OCI-LY3 (cell line): ENCODE measurements at regions not wholly inside any gene's neighbourhood (a gene's known extent, or its start where the extent isn't known, plus 50 kb on each side); places are given as distances from the start of the nearest gene placed in this dataset.

Experiments used
- H2AFZ ChIP-seq: fragments of 200-600, 300-600 bp; shearing (Covaris generic); 2 replicates; pipeline ENCODE4 v1.6.0; 2014; ENCODE audit warnings: antibody characterized with exemption, low read depth, low read length
- H3K27ac ChIP-seq: fragments of 200-600, 300-600 bp; sonication (generic); 2 replicates; pipeline ENCODE4 v1.5.1; 2014; ENCODE audit warnings: mild to moderate bottlenecking, low read length, moderate library complexity, mixed read lengths
- H3K27me3 ChIP-seq: fragments of 200-600, 300-600 bp; sonication (generic); 2 replicates; pipeline ENCODE4 v1.6.1; 2014; ENCODE audit warnings: low read depth, low read length, mixed read lengths
- H3K36me3 ChIP-seq: fragments of 200-600, 300-600 bp; sonication (generic); replicated peaks from 2 replicates; pipeline ENCODE3; 2014; ENCODE audit warnings: low read depth, low read length, mixed read lengths
- H3K4me1 ChIP-seq: fragments of 300-600, 200-600 bp; sonication (generic); 2 replicates; pipeline ENCODE4 v1.6.1; 2014; ENCODE audit warnings: low read length, mixed read lengths
- H3K4me2 ChIP-seq: fragments of 200-600, 300-600 bp; sonication (generic); 2 replicates; pipeline ENCODE4 v1.6.1; 2014; ENCODE audit warnings: low read length, mixed read lengths
- H3K4me3 ChIP-seq: fragments of 300-600, 200-600 bp; sonication (generic); 2 replicates; pipeline ENCODE4 v1.5.1; 2014; ENCODE audit warnings: antibody characterized with exemption, mild to moderate bottlenecking, low read length, moderate library complexity
- H3K79me2 ChIP-seq: fragments of 300-600, 200-600 bp; shearing (Covaris generic); 2 replicates; pipeline ENCODE4 v1.6.1; 2014; ENCODE audit warnings: mild to moderate bottlenecking, low read length, mixed read lengths
- H3K9ac ChIP-seq: fragments of 300-600, 200-600 bp; shearing (Covaris generic); 2 replicates; pipeline ENCODE4 v1.6.0; 2014; ENCODE audit warnings: mild to moderate bottlenecking, low read length, moderate library complexity
- H3K9me3 ChIP-seq: fragments of 200-600, 300-600 bp; shearing (Covaris generic); 2 replicates; pipeline ENCODE4 v1.6.1; 2014; ENCODE audit warnings: low read length, mixed read lengths; ENCODE audit not compliant: insufficient read depth
- H4K20me1 ChIP-seq: fragments of 200-600, 300-600 bp; sonication (generic); 2 replicates; pipeline ENCODE4 v1.6.1; 2016; ENCODE audit warnings: low read length, mixed read lengths; ENCODE audit not compliant: insufficient read depth
- CTCF ChIP-seq: fragments of 200-600, 300-600 bp; sonication (generic); IDR thresholded peaks from 2 replicates; pipeline ENCODE4 v1.5.1; 2014; ENCODE audit warnings: antibody characterized with exemption, low read length, low read depth
- EZH2phosphoT487 ChIP-seq: fragments of 200-600 bp; shearing (Covaris generic); IDR thresholded peaks from 2 replicates; pipeline ENCODE4 v1.6.1; 2018; ENCODE audit warnings: antibody characterized with exemption, mixed run types, low read depth

- H3K4me3 ChIP-seq = no peak overlapping the region
- TF ChIP-seq CTCF (no peak), EZH2phosphoT487 (no peak)
- no peaks in the 10 kb centered on the region for H3K36me3 ChIP-seq
- no peak overlapping the region for H3K9ac ChIP-seq
- H3K9me3 ChIP-seq = no peaks in the 10 kb centered on the region
- no peaks in the 10 kb centered on the region for H3K27me3 ChIP-seq
- H3K4me2 ChIP-seq = no peak overlapping the region
- H3K27ac ChIP-seq = no peak overlapping the region
- H4K20me1 ChIP-seq = no peaks in the 10 kb centered on the region
- no peak overlapping the region for H2AFZ ChIP-seq
- H3K4me1 ChIP-seq = no peaks in the 10 kb centered on the region
- H3K79me2 ChIP-seq = no peaks in the 10 kb centered on the region
Measured at GRCh38 chr16:59295474-59295873, 561.4 kb upstream of the GOT2 start.

- no peak overlapping the region for H3K9ac ChIP-seq
- H3K9me3 ChIP-seq = no peaks in the 10 kb centered on the region
- no peaks in the 10 kb centered on the region for H3K79me2 ChIP-seq
- H3K4me3 ChIP-seq = no peak overlapping the region
- H3K36me3 ChIP-seq = no peaks in the 10 kb centered on the region
- H3K4me1 ChIP-seq = no peaks in the 10 kb centered on the region
- no peak overlapping the region for H3K27ac ChIP-seq
- no peak overlapping the region for H3K4me2 ChIP-seq
- TF ChIP-seq EZH2phosphoT487 (no peak), CTCF (no peak)
- no peaks in the 10 kb centered on the region for H4K20me1 ChIP-seq
- no peaks in the 10 kb centered on the region for H3K27me3 ChIP-seq
- H2AFZ ChIP-seq = no peak overlapping the region
Measured at GRCh38 chr16:59290718-59291117, 556.6 kb upstream of the GOT2 start.

GRCh38 chr16:59289151-59289550, 555.0 kb upstream of the GOT2 start:
- TF ChIP-seq EZH2phosphoT487 (no peak), CTCF (no peak)
- Histone ChIP-seq H3K79me2 (no peaks in the 10 kb centered on the region), H3K36me3 (no peaks in the 10 kb centered on the region), H3K4me1 (no peaks in the 10 kb centered on the region), H4K20me1 (no peaks in the 10 kb centered on the region), H3K9me3 (no peaks in the 10 kb centered on the region), H3K4me3 (no peak overlapping the region), H3K4me2 (no peak overlapping the region), H3K27ac (no peak overlapping the region), H2AFZ (no peak overlapping the region), H3K9ac (no peak overlapping the region), H3K27me3 (no peaks in the 10 kb centered on the region)

- no peak overlapping the region for H3K9ac ChIP-seq
- no peaks in the 10 kb centered on the region for H3K79me2 ChIP-seq
- H3K27ac ChIP-seq = no peak overlapping the region
- H3K4me2 ChIP-seq = no peak overlapping the region
- H3K36me3 ChIP-seq = no peaks in the 10 kb centered on the region
- H3K4me1 ChIP-seq = no peaks in the 10 kb centered on the region
- no peaks in the 10 kb centered on the region for H3K9me3 ChIP-seq
- TF ChIP-seq EZH2phosphoT487 (no peak), CTCF (no peak)
- H2AFZ ChIP-seq = no peak overlapping the region
- H3K4me3 ChIP-seq = no peak overlapping the region
- H3K27me3 ChIP-seq = no peaks in the 10 kb centered on the region
- no peaks in the 10 kb centered on the region for H4K20me1 ChIP-seq
Measured at GRCh38 chr16:59274141-59274540, 540.0 kb upstream of the GOT2 start.
